HPDE6-E6E7 (cell line): ENCODE measurements at regions not wholly inside any gene's neighbourhood (a gene's known extent, or its start where the extent isn't known, plus 50 kb on each side); places are given as distances from the start of the nearest gene placed in this dataset.

Experiments used
- DNase-seq: peaks from one replicate; pipeline ENCODE4 v3.0.0; 2011; ENCODE audit warnings: missing footprints; ENCODE audit errors: extremely low spot score

DNA sequence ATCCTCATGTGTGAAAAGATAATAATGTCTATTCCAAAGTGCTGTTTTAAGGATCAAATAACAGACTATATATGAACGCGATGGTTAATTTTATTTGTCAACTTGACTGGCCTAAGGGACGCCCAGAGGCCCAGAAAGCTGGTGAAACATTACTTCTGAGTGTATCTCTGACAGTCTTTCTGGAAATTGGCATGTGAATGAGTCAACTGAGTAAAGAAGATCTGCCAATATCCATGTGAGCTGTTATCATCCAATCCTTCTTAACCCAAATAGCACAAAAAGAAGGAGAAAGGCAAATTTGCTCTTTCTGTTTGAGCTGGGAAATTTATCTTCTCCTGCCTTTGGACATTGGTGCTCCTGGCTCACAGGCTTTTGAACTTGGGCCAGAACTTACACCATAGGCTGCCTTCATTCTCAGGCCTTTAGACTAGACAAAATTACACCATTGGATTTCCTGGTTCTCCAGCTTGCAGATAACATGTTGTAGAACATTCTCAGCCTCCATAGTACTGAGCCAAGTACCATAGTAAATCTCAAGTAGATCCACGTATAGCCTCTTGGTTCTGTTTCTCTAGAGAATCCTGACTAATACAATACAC lies 114.7 kb upstream of the DOCK10 start:
- no peak for DNase-seq

GRCh38 chr2:225140723-225141122 lies 98.5 kb upstream of the DOCK10 start:
- DNase-seq, result no peak

GRCh38 chr2:225137971-225138370 lies 95.7 kb upstream of the DOCK10 start:
- DNase-seq, result no peak

GRCh38 chr2:225136552-225136951 lies 94.3 kb upstream of the DOCK10 start:
- DNase-seq, result no peak

DNA sequence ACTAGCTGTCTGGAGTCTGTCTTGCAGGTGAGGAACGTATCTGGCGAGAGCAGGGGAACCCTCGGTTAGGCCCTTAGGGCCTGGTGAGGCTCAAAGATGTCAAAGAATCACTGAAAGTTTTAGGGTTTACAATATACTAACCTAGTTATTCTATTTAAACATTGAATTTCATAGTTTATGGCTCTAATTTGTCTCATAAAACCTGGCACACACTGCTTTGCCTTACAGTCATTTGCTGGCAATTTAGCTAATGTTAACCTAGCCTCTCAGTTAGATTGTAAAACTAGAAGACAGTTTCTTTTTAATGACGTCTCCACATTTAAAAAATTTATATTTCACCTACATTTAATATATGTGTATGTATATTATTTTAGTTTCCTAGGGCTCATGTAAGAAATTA lies 89.6 kb upstream of the DOCK10 start:
- DNase-seq, result no peak

GRCh38 chr2:225130093-225130492 lies 87.8 kb upstream of the DOCK10 start:
- DNase-seq, result no peak

- no peak for DNase-seq
These were observed 82.2 kb upstream of the DOCK10 start for GRCh38 chr2:225124311-225125017.

DNA sequence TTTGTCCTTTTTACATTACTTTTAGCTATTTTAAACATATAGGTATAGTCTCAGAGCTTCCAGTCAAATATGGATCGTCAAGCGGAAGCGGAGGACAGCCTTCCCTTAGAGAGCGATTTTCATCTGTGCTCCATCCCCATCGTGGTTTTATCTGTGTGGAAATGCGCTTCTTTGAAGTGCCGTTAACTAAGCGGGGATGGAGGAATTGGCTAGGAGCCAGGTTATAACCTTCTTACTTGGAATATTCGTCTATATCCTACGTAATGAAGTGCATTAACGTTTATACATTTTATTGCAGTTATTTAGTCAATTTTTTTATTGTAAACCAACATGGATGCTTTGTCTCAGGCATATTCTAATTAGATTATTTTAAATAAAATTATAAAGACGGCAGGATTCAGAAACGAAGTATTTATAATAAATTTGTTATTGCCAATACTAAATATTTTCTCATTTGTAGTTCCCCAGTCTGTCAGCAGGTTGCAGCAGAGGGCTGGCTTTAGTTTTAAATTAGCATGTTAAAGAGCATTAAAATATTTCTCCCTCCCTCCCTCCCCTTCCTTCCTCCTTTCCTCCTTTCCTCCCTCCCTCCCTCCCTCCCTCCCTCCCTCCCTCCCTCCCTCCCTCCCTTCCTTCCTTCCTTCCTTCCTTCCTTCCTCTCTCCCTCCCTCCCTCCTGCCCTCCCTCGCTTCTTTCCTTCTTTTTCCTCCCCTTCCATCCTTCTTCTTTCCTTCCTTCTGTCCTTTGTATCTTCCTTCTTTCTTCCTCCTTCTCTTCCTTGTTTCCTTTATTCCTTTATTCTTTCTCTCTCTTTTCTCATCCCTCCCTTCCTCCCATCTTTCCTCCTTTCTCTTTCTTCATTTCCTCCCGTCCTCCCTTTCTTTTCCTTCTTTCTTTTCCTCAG lies 80.6 kb upstream of the DOCK10 start:
- DNase-seq, result no peak

DNA sequence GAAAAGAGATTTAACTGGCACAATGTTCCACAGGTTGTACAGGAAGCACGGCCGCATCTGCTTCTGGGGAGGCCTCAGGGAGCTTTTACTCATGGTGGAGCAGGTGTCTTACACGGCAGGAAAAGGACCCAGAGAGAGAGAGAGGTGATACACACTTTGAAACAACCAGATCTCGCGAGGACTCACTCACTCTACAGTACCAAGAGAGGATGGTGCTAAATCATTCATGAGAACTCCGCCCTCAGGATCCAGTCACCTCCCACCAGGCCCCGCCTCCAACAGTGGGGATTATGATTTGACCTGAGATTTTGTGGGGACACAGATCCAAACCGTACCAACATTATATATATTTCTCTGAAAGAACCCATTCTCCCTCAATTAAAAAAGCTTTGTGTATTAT lies 79.7 kb upstream of the DOCK10 start:
- no peak for DNase-seq

GRCh38 chr2:225120186-225120585 lies 77.9 kb upstream of the DOCK10 start:
- DNase-seq, result no peak

DNA sequence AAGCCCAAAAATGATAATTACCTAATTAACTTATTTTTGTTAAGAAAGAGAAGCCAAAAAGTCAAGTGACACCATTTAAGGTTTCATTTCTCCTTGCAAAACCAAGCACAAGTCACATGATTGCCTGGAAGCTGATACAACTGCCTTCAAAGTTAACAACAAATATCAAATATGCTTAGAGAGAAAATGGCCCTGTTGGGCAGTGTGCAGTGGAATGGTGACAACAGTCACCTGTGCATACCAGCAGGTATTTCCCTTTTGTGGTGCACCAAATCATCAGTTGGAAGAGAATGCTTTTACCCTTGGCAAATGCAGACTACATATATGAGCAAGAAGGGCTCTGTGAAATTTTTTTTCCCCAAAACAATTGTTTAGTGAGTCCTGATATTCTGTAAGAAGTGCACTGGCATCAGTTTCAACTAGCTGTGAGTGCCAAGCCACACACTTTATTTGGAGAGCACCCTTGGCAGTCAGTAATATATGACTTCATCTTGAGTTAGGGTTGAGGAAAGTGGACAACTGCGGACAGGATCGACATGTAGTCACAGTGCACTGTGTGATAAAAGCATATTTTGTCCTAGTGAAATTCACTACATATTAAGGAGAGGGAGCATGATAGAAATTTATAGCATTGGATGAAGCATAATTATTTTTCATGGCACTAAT lies 74.9 kb upstream of the DOCK10 start:
- no peak for DNase-seq

DNA sequence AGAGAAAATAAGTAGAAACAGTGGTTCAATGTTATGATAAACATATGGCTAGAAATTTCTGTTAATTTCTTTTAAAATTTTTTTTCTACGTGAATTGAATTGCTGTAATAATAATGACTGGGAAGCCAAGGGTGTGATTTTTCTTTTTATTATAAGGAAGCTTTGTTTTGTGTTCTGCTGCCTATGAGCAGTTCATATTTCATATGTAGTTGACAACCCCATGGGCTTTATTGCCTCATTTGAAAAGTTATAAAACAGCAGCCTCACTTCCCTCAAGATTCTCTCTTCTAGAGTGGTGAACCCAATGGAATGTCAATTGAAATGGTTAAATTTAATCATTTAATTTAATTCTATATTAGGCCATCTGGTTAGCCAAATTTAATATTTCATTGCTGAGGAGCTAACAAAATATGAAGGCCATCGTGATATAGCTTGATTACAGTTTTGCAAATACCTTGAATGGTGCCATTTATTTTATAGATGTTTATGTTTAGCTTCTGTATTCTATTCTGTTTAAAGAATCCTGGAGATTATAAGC lies 72.6 kb upstream of the DOCK10 start:
- DNase-seq, result no peak

DNA sequence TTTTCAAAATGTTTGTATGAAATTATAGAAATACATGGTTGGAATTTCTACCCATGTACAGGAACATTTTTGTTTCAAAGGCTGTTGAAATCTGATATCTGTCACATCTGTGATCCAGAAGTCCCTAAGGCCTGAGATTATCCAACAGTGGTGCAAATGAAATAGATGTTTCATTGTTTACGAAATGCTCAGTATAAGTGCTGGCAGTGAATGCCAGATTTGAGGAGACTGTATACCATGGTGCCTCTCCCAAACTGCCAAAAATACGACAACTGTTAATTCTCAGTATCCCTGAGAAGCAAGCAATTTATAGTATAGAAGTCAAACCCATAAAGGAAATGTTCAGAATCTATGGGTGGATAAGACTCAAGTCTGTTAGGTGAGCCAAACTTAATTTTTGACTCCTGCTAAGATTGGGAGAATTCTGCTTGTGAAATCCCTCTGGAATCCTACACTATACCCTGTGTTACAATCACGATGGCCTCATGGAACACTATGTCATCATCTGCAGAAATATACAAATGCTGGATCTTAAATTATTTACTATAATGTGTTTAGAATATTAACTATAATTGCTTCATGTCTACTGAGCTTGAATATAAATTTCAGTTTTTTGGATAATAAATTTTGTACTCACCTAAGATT lies 71.2 kb upstream of the DOCK10 start:
- no peak for DNase-seq

- DNase-seq, result no peak
These were observed 70.3 kb upstream of the DOCK10 start for GRCh38 chr2:225112362-225113126.

DNA sequence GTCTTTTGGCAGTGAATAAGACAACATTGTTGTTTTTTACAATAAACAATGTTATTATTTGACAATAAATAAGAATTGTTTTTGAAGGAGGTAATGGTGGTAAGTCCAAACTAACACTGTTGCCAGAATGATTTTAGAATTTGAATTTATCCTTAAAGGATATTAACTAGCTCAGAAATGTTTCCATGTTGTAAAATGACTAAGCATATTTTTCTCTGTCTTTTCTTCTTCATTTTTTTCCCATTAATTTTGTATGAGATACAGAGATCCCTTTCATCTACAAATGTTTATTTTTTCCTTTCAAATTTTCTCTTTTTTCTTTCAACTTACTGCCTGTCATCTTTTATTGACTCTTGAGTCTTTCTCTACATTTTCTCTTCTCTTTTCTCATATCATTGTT lies 66.5 kb upstream of the DOCK10 start:
- no peak for DNase-seq

DNA sequence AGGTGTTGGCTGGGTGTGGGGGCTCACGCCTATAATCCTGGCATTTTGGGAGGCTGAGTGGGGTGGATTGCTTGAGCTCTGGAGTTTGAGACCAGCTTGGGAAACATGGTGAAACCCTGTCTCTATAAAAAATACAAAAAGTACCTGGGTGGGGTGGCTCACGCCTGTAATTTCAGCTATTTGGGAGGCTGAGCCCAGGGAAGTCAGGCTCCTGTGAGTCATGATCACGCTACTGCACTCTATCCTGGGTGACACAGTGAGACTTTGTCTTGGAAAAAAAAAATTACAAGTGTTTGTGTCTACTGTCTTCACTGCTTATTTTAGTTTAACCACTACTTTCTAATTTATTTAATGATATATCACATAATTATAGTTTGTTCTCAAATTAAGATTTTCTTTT lies 62.7 kb upstream of the DOCK10 start:
- DNase-seq, result no peak

GRCh38 chr2:225104321-225104720 lies 62.1 kb upstream of the DOCK10 start:
- no peak for DNase-seq

DNA sequence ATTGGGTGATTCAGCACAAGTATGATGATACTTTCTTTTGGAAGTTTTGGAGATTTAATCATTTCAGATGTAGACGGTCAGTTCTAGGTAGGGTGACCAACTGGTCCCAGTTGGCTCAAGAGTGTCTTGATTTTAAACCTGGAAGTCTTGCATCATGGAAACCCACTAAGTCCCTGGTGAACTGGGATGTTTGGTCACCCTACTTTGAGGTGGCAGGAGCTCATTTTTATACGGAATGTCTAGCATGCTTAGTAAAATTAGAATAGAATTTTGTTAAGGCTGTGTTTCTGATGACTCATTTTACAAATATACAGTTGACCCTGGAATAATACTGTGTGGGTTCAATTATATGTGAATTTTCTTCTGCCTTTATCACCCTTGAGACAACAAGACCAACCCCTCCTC lies 61.5 kb upstream of the DOCK10 start:
- no peak for DNase-seq

- peak; percentile 53 for DNase-seq
These were observed 58.6 kb upstream of the DOCK10 start for GRCh38 chr2:225100856-225101294.

DNA sequence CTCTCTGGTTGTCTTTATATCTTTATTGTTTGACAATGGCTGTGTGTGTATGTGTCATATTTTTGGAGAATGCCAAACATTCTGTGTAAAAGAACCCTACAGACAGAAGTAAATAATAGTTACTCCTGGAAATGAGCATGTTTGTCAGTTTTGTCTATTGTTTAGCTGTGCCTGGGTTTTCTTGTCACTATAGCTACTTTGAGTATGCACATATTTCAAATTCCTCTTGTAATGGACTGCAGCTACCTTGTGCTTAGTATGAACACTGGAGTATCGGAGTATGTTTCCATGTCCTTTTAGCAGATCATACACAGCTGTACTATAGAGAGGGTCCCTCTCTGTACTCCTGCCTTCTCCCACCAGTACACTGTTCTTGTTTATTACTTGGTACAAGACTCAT lies 58.0 kb upstream of the DOCK10 start:
- DNase-seq, result no peak

- DNase-seq, result no peak
These were observed 54.8 kb upstream of the DOCK10 start for GRCh38 chr2:225097035-225097434.
